Muscle of back (tissue), 3 donors: ENCODE measurements at regions not wholly inside any gene's neighbourhood (a gene's known extent, or its start where the extent isn't known, plus 50 kb on each side); places are given as distances from the start of the nearest gene placed in this dataset.

ENCODE experiments used
- DNase-seq, 3 donors: peaks; one replicate each; pipeline versions ENCODE4 v3.0.0 to v3.0.0-alpha.2; 2013

- peak in 1 of 3 donors; percentile 25 for DNase-seq
Observed at GRCh38 chr2:118665784-118666529, 181.5 kb downstream of the EN1 start.

DNA sequence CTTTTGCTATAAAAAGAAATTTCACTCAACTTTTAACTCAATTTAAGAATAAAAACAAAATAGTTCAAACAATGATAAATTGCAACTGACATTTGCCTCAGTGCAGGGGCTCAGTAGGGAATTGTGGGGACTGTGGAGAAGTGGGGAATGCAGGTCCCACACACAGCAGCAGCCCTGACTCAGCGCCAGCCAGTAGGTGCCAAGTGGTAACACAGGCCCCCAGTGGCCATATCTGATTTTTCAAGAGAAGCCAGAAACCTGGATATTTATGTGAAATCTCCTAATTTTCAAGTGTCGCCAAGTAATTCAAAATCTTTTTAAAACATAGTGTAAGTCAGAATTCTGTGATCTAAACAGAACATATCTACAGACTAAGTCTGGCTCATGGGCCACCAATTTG lies 186.3 kb downstream of the EN1 start:
- no peak for DNase-seq

- no peak for DNase-seq
Observed at GRCh38 chr2:118658596-118659198, 188.8 kb downstream of the EN1 start.

GRCh38 chr2:118657466-118657865 lies 190.0 kb downstream of the EN1 start:
- peak in 1 of 3 donors; percentile 36 for DNase-seq

DNA sequence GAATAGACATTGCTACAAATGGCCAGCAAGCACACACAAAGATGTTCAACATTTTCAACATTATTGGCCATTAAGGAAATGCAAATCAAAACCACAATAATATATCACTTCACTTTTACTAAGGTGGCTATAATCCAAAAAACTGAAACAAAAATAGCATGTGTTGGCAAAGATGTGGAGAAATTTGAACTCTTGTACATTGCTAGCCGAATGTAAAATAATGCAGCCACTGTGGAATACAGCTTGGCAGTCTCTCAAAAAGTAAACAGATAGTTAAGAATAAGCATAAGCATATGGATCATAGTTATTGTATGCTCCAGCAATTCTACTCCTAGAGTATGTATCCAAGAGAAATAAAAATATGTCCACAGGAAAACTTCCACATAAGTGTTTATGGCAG lies 192.5 kb downstream of the EN1 start:
- peak; percentile 65 to 88 (median 71) for DNase-seq

DNA sequence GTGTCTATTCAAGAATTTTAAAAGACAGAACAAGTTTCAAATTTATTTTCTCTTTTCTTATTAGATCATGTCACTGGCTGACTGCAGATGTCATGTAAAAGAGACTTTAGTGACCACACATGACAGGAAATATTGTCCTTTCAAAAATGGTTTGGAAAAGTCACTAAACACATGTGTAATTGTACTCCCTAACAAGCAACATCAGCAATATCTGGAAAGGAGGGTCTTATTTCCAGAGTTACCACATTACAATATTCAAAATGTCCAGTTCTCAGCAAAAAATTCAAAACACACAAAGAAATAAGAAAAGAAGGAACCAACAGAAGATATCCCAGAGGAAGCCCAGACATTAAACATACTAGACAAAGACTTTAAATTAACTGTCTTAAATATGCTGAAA lies 197.1 kb downstream of the EN1 start:
- no peak for DNase-seq

GRCh38 chr2:118645876-118646275 lies 201.6 kb downstream of the EN1 start:
- no peak for DNase-seq

- no peak for DNase-seq
Observed at GRCh38 chr2:118644190-118644589, 203.3 kb downstream of the EN1 start.

- no peak for DNase-seq
Observed at GRCh38 chr2:118643294-118643693, 204.2 kb downstream of the EN1 start.

DNA sequence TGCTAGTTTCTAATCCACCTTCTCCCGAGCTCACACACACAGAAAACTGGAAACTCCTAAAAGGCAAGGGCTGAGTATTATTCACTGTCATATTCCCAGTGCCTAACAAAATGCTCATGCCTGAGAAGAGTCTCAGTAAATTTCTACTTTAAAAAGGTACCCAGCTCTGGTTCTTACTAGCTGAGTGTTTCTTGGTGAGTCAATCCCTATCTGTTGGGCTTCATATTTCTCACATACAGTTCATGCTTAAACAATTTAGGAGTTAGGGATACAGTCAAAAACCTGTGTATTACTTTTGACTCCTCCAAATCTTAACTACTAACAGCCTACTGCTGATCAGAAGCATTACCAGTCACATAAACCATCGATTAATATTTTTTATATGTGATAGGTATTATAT lies 204.9 kb downstream of the EN1 start:
- DNase-seq, result no peak

- no peak for DNase-seq
Observed at GRCh38 chr2:118641711-118642110, 205.7 kb downstream of the EN1 start.

GRCh38 chr2:118639371-118639770 lies 208.1 kb downstream of the EN1 start:
- DNase-seq, result no peak

DNA sequence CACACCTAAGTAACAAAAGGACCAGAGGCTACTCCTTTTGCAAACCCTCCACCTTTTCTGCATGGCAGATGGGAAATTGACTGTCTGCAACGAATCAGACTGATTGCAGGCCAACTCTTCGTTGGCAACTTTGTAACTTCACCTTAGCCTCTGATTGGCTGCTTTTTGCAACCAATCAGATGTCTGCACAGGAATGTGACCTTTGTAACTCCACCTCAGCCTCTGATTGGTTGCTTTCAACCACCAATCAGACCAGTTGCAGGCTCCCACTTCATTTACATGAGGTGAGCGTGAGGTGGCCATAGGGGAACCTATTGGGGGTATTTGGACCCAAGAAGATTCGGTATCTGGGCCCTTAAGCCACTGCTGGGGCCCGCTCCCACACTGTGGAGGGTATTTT lies 209.0 kb downstream of the EN1 start:
- no peak for DNase-seq

DNA sequence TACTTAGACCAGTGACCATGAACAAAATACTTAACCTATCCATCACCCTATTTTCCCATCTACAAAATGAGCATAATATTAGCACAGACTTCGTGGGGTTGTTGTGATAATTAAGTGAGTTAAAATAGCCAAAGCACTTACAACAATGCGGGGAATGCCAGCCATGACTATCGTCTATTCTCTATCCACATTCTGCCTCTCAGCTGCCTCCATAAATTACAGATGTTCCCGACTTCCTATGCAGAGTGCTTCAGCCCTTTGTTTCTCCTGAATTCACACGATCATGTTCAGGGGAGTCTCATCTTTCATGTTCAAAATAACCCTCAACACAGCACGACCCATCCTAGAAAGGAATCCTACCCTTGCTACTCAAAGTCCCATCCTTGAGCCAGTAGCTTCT lies 211.6 kb downstream of the EN1 start:
- DNase-seq, result peak in 1 of 3 donors; percentile 14

DNA sequence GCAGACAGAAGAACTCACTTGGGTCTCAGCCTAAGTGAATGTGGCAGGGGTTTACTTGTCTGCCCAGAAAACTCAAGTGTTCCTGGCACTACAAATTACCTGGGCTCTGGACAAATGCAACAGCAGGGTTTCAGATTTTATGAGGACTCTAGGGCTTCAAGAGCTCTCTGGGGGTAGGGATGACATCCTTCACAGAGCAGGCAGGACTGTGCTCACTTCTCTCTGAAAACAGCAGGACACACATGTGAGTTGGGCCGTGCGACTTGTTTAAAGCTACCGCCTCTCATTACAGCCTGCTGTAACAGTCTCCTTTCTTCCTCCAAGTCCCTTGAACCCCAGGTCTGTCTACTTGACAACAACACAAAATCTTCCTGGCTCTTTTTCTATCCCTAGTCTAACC lies 212.6 kb downstream of the EN1 start:
- peak in 1 of 3 donors; percentile 13 for DNase-seq

- peak in 1 of 3 donors; percentile 8 for DNase-seq
Observed at GRCh38 chr2:118633371-118634018, 214.0 kb downstream of the EN1 start.

- DNase-seq, result no peak
Observed at GRCh38 chr2:118632921-118633320, 214.5 kb downstream of the EN1 start.

DNA sequence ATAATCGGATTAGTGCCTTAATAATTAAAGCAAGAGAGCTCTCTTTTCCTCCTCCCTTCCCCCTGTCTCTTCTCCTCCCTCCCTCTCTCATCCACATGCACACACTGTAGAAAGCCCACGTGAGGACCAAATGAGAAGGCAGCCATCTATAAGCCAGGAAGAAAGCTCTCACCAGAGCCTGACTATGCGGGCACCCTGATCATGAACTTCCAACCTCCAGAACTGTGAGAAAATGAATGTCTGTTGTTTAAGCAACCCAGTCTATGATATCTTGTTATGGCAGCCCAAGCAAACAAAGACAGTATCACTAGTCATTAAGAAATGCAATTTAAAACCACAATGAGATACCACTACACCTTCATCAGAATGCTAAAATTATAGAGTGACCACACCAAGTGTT lies 220.3 kb downstream of the EN1 start:
- no peak for DNase-seq

DNA sequence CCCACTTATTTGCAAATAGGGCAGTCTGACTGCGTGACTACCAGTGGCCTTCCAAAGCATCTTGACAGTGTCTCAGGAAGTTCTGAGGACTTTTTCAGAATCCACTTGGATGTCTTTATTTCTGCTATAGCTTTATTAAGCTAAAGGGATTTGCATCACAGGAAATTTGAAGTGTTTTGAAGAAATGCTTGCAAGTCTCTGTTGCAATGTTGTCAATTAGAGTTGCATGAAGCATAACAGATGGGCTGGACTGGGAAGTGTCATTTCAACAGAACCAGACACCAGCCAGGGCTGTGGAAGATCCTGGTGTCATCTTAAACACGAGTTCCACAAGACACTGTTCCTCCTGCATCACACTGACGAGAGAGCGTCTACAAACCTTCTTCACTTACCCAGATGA lies 224.5 kb downstream of the EN1 start:
- no peak for DNase-seq

DNA sequence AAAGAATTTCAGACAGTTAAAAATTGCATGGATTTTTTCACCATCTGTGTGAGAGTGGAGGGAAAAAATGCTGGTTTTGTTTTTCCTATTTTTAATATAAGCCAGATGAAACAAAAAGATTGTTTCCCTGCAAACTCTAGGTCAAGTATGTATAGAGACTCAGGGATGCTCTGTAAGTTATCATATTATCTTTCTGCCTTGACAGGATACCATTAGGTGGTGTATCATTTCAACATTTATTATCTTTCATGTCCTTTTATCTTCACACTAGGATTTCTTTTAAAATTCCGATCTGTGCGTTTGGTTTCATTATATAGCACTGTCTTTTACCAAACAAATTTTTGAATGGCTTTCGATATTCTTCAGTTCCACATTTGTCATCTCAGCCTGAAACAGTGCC lies 225.3 kb downstream of the EN1 start:
- no peak for DNase-seq

DNA sequence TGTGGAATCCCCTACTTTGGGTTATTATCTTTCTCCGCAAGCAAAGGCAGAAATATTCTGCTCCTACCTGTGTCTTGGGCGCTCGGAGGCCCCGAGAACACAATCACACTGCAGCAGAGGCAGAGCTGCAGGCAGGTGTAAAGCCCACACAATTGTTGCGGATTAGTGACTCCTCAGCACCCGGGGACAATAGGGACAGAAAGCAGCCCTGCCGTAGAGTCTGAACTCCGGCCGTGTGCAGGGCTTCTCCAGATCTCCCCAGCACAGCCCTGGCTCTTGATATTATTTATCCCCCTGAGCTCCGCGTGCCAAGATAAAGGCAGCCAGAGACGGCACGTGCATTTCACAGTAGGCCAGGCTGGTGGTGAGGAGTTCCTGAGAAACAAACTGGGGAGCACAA lies 229.2 kb downstream of the EN1 start:
- DNase-seq, result no peak

DNA sequence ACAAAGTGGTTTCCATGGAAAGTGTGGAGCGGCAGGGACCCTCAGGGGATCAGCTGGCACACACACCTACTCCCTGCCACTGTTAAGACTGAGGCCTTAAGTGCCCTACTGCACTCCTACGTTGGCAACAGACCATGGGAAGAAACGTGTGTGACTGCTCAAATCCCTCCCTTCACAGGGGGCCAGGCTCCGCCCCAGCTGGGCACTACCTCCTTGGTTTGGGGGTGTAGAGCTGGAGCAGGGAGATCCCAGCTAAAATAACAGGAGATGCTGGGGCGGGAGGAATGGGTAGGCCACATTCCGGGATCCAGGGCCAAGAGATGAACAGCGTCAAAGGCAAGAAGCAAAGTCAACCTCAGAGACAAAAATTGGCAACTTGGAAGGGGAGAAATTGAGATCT lies 231.0 kb downstream of the EN1 start:
- no peak for DNase-seq

- peak in 2 of 3 donors; percentile 38 to 44 for DNase-seq
Observed at GRCh38 chr2:118614841-118615271, 232.6 kb downstream of the EN1 start.
